ENCODE measurements at regions not wholly inside any gene's neighbourhood (a gene's known extent, or its start where the extent isn't known, plus 50 kb on each side); places are given as distances from the start of the nearest gene placed in this dataset.

DNA sequence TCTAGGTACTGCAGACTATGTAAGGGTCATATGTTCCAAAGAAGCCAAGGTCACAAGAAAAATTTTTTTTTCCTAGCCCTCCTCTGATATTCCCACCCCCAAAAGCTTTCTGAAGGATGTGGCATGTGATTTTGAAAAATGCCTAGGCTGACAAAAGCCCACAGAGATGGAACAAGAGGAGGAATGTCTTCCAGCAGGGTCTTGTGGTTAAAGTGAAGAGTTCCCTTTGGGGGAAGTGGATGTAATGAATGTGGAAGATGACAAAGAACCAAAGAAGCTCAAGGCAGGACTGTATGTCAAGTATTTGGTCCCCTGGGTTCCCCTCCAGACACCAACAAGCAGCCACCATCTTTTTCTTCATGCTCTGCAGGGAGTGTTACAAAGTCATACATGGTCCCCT lies 268.8 kb downstream of the BCOR start (continued):
- TF ChIP-seq CEBPZ (IDR thresholded peaks at IDR 0.05; ENCODE audit: borderline replicate concordance, low read depth, low read length) (no peak), POLR3A (IDR thresholded peaks at IDR 0.05; ENCODE audit: borderline replicate concordance, extremely low read depth, insufficient read depth, insufficient read length) (no peak), ZNF583 (CRISPR knock-in tag; IDR thresholded peaks at IDR 0.05) (no peak), THAP7 (CRISPR knock-in tag; IDR thresholded peaks at IDR 0.05) (no peak), CREBBP (IDR thresholded peaks at IDR 0.05; ENCODE audit: low read depth, low read length) (no peak), SMARCB1 (IDR thresholded peaks at IDR 0.05; ENCODE audit: insufficient read length, low read depth) (no peak), ZNF175 (CRISPR knock-in tag; IDR thresholded peaks at IDR 0.05; ENCODE audit: low read depth) (no peak), SMARCC2 (IDR thresholded peaks at IDR 0.05; ENCODE audit: low read depth) (no peak), ILK (tag; IDR thresholded peaks at IDR 0.05; ENCODE audit: borderline replicate concordance, low read depth) (no peak), ZNF695 (CRISPR knock-in tag; IDR thresholded peaks at IDR 0.05) (no peak), NCOR1 (IDR thresholded peaks at IDR 0.05) (no peak)
- TF ChIP-seq, protein P1, sequence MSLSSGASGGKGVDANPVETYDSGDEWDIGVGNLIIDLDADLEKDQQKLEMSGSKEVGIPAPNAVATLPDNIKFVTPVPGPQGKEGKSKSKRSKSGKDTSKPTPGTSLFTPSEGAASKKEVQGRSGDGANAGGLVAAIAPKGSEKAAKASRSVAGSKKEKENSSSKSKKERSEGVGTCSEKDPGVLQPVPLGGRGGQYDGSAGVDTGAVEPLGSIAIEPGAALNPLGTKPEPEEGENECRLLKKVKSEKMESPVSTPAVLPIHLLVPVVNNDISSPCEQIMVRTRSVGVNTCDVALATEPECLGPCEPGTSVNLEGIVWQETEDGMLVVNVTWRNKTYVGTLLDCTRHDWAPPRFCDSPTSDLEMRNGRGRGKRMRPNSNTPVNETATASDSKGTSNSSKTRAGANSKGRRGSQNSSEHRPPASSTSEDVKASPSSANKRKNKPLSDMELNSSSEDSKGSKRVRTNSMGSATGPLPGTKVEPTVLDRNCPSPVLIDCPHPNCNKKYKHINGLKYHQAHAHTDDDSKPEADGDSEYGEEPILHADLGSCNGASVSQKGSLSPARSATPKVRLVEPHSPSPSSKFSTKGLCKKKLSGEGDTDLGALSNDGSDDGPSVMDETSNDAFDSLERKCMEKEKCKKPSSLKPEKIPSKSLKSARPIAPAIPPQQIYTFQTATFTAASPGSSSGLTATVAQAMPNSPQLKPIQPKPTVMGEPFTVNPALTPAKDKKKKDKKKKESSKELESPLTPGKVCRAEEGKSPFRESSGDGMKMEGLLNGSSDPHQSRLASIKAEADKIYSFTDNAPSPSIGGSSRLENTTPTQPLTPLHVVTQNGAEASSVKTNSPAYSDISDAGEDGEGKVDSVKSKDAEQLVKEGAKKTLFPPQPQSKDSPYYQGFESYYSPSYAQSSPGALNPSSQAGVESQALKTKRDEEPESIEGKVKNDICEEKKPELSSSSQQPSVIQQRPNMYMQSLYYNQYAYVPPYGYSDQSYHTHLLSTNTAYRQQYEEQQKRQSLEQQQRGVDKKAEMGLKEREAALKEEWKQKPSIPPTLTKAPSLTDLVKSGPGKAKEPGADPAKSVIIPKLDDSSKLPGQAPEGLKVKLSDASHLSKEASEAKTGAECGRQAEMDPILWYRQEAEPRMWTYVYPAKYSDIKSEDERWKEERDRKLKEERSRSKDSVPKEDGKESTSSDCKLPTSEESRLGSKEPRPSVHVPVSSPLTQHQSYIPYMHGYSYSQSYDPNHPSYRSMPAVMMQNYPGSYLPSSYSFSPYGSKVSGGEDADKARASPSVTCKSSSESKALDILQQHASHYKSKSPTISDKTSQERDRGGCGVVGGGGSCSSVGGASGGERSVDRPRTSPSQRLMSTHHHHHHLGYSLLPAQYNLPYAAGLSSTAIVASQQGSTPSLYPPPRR (CRISPR knock-in tag; IDR thresholded peaks at IDR 0.05; ENCODE audit: borderline replicate concordance): no peak
- TF ChIP-seq, protein P2, sequence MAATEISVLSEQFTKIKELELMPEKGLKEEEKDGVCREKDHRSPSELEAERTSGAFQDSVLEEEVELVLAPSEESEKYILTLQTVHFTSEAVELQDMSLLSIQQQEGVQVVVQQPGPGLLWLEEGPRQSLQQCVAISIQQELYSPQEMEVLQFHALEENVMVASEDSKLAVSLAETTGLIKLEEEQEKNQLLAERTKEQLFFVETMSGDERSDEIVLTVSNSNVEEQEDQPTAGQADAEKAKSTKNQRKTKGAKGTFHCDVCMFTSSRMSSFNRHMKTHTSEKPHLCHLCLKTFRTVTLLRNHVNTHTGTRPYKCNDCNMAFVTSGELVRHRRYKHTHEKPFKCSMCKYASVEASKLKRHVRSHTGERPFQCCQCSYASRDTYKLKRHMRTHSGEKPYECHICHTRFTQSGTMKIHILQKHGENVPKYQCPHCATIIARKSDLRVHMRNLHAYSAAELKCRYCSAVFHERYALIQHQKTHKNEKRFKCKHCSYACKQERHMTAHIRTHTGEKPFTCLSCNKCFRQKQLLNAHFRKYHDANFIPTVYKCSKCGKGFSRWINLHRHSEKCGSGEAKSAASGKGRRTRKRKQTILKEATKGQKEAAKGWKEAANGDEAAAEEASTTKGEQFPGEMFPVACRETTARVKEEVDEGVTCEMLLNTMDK (IDR thresholded peaks at IDR 0.05; ENCODE audit: borderline replicate concordance, insufficient read depth, low read depth, low read length, poor library complexity, severe bottlenecking): no peak
